ENCODE measurements at regions not wholly inside any gene's neighbourhood (a gene's known extent, or its start where the extent isn't known, plus 50 kb on each side); places are given as distances from the start of the nearest gene placed in this dataset.

DNA sequence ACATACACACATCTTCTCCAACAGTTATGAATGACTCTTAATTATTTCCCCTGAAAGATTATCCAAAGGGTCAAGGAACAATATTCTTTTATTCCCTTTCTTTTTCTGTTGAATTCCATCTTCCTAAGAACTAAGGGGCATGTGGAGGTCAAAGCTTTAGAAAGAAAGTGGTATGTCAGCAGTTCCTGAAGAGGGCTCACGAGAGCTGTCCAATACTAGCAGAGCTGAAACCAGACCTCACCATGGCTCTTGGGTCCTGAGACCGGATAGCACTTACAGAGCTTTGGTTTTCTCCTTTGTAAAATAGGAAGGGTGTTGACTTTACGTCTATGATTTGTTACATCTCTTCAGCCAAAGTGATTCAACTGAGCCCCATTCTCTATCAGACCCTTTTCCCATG is 109.8 kb upstream of the FREM2 start:
- Histone ChIP-seq H3K27ac (no peak overlapping the region), H3K4me1 (replicated peaks in 1 of 2) (no peaks in the 10 kb centered on the region), H3K4me3 (no peak overlapping the region)
- 0 to 100% (median 58%) methylated on average over 1 to 3 of the region's 3 CpGs; no CpG with 5 or more reads in 2 of the 10 experiments for WGBS, 10 experiments
- ATAC-seq (replicated peaks in 6 of 8), result peak in 3 of 8 experiments; percentile 35 to 74 (median 69)
- in situ Hi-C loops (cut with MboI; ENCODE audit: low pct_unique_long_range_greater_than_20kb in 2 of 9, low sequenced_read_pairs in 9 of 9, unreplicated experiment in 9 of 9), result loop anchor here in 1 of 9 experiments (25.0 kb wide), 1 partner anchor 185 kb away; no protein-coding TSS in a partner anchor

DNA sequence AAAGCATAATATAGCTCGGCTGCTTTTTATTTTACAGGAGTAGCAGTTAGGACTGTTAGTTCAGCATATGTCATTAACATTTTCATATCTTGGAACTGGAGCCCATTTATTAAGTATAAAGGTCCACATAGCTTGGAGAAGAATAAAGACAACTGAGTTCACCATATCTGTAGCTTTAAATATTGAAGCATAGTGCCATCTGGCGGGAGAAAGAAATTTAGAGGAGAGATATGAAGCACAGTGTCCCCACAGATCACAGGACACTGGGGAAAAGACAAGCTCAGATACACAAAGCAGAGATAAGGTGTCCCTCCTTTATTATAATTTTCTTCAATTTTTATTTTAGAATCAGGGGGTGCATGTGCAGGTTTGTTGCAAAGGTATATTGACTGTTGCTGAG is 104.7 kb upstream of the FREM2 start:
- in situ Hi-C loops (cut with MboI; ENCODE audit: low pct_unique_long_range_greater_than_20kb in 2 of 9, low sequenced_read_pairs in 9 of 9, unreplicated experiment in 9 of 9), result loop anchor here in 1 of 9 experiments (25.0 kb wide), 1 partner anchor 180 kb away; no protein-coding TSS in a partner anchor
- WGBS, 10 experiments, result 0 to 63% (median 16%) methylated on average over 1 to 2 of the region's 2 CpGs

DNA sequence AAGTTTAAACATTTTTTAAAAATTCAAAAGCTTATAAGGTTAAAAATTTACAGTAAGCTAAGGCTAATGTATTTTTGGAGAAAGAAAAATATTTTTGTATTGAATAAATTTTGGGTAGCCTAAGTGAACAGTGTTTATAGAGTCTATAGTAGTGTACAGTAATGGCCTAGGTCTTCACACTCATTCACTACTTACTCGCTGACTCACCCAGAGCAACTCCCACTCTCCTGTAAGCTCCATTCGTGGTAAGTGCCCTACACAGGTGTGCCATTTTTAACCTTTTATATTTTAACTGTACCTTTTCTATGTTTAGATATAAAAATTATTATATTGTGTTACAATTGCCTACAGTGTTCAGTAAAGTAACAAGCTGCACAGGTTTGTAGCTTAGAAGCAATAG is 96.6 kb upstream of the FREM2 start:
- no peak for ATAC-seq (replicated peaks in 6 of 8)
- Histone ChIP-seq H3K4me1 (replicated peaks in 1 of 2) (no peaks in the 10 kb centered on the region), H3K4me3 (no peak overlapping the region), H3K27ac (no peak overlapping the region)
- 42 to 100% (median 67%) methylated on average over 1 to 2 of the region's 2 CpGs; no CpG with 5 or more reads in 3 of the 10 experiments for WGBS, 10 experiments
- in situ Hi-C loops (cut with MboI; ENCODE audit: low pct_unique_long_range_greater_than_20kb in 2 of 9, low sequenced_read_pairs in 9 of 9, unreplicated experiment in 9 of 9), result loop anchor here in 1 of 9 experiments (25.0 kb wide), 1 partner anchor 172 kb away; no protein-coding TSS in a partner anchor

More for the DNA sequence above, 104.7 kb upstream of the FREM2 start:
- H3K4me1 ChIP-seq (replicated peaks in 1 of 2), result no peaks in the 10 kb centered on the region
- H3K4me3 ChIP-seq, result no peak overlapping the region
- no peak overlapping the region for H3K27ac ChIP-seq
- ATAC-seq (replicated peaks in 6 of 8), result peak; percentile 61 to 93 (median 85)

DNA sequence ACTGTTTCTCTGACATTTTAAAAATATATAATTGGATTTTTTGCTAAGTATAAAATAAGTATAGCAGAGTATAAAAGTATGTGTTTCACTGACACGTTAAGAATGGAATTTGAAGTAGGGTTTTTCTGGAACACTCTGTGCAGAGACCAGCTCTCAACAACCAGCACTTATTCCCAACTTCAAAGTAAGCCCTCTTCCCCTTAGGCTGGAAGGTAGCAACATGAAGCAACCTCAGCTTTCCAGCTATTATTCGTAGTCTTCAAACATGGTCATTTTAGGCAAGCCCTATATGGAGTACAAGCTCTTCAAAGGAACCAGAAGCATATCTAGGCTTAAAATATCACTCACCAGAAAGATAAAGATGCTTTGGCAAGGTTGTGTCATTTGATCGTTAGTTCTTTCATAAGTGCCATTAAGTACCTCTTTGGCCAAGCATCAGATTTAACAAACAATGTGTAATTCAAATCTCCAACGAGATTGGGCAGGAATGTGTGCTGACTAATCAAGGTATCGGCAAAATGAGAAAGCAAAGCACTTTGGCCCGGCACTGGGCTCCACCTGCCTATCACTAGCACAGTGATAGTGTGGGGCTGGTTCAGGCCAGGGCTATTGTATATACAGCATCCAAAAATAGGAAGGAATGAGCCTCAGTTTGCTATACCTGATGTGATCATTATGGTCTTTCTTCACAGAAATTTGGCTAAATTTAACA is 95.9 kb upstream of the FREM2 start:
- ATAC-seq (replicated peaks in 6 of 8), result no peak
- H3K4me3 ChIP-seq, result no peak overlapping the region
- no peak overlapping the region for H3K27ac ChIP-seq
- WGBS, 10 experiments, result 0 to 100% (median 77%) methylated on average over 1 to 6 of the region's 6 CpGs; no CpG with 5 or more reads in 1 of the 10 experiments
- no peaks in the 10 kb centered on the region for H3K4me1 ChIP-seq (replicated peaks in 1 of 2)
- in situ Hi-C loops (cut with MboI; ENCODE audit: low pct_unique_long_range_greater_than_20kb in 2 of 9, low sequenced_read_pairs in 9 of 9, unreplicated experiment in 9 of 9), result loop anchor here in 1 of 9 experiments (25.0 kb wide), 1 partner anchor 171 kb away; no protein-coding TSS in a partner anchor

DNA sequence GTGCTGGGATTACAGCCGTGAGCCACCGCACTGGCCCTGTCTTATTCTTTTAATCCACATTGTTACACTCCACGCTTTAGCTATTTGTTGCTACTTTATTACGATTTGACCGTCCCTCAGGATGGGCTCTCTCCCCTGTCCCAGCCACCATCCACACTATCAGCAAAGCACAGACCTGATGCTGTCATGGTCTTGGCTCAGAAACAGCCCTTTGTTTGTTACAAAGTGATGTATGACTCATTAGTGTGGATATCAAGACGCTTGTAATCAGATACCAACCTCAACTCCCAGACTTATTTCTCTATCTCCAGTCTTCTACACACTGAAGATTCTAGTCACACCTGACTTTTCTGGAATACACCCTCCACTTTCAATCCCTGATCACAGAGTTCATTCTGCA is 84.6 kb upstream of the FREM2 start:
- ATAC-seq (replicated peaks in 6 of 8), result peak in 2 of 8 experiments; percentile 39 to 43
- Histone ChIP-seq H3K4me1 (replicated peaks in 1 of 2) (no peaks in the 10 kb centered on the region), H3K4me3 (no peak overlapping the region), H3K27ac (no peak overlapping the region)
- 67 to 100% (median 87%) methylated on average over 1 to 5 of the region's 6 CpGs; no CpG with 5 or more reads in 4 of the 10 experiments for WGBS, 10 experiments
- in situ Hi-C loops (cut with MboI; ENCODE audit: low pct_unique_long_range_greater_than_20kb in 2 of 9, low sequenced_read_pairs in 9 of 9, unreplicated experiment in 9 of 9), result no loop called here

DNA sequence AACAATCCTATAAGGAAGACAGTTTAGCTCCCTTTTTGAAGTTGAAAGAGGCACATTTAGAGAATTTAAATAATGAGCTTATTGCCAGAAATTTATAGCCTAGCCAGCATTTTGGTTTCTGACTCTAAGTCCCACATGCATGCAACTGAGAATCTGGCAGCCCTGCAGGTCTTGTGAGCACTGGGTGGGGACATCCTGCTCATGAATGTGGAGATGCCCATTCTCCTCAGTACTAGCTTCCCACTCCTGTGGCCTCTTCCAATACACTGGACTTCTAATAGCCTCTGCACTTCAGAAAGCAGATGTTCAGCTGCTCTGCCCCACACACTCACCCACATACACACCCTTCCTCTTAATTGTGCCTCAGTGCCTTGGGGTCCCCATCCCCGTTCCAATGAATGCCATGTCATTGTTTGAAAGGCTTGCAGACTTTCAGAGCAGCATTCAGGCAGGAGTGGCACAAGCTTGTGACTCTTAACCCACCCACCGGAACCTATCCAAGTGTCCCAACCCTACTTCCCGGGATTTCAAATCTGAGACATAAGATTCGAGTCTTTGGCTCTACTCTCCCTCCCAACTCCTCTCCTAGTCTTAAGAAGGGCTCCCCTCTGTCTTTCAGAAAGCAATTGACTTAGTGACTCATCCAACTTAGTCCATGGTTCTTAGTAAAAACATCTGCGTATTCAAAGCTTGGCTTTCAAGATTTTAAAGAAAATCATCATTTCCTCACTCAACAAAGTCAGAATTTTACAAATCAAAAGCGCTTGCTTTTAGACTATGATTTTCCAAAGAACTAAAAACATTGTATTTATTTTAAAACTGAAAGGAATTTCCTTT is 80.0 kb upstream of the FREM2 start:
- in situ Hi-C loops (cut with MboI; ENCODE audit: low pct_unique_long_range_greater_than_20kb in 2 of 9, low sequenced_read_pairs in 9 of 9, unreplicated experiment in 9 of 9), result no loop called here
- 4 to 100% (median 84%) methylated on average over 2 to 6 of the region's 6 CpGs for WGBS, 10 experiments
- ATAC-seq (replicated peaks in 6 of 8), result peak in 3 of 8 experiments; percentile 86 to 96 (median 96)
- H3K4me1 ChIP-seq (replicated peaks in 1 of 2), result peaks cover 6% of the 10 kb centered on the region in 2 donors
- H3K27ac ChIP-seq, result no peak overlapping the region
- no peak overlapping the region for H3K4me3 ChIP-seq

DNA sequence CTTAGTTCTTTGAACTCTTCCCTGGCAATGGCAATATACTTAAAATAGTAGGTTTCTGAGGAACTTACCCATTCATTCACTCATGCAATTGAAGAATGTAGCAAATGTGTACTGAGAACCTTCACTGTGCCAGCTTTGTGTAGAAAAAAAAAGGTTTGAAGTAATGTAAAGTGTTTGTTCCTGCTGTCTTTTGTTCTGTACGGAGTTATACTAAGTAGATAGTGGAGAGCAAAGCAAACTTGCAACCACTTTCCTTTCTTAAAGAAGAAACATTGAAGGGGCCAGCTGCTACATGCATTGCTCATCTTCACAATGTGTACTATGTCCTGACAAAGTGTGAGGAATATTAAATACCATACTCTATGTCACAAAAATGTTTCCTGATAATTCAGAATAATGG is 68.9 kb upstream of the FREM2 start:
- ATAC-seq (replicated peaks in 6 of 8), result peak in 1 of 8 experiments; percentile 71
- Histone ChIP-seq H3K4me3 (no peak overlapping the region), H3K4me1 (replicated peaks in 1 of 2) (no peaks in the 10 kb centered on the region), H3K27ac (no peak overlapping the region)
- 0 to 100% (median 82%) methylated on average over 1 of the region's 1 CpG; no CpG with 5 or more reads in 1 of the 10 experiments for WGBS, 10 experiments
- in situ Hi-C loops (cut with MboI; ENCODE audit: low pct_unique_long_range_greater_than_20kb in 2 of 9, low sequenced_read_pairs in 9 of 9, unreplicated experiment in 9 of 9), result no loop called here

DNA sequence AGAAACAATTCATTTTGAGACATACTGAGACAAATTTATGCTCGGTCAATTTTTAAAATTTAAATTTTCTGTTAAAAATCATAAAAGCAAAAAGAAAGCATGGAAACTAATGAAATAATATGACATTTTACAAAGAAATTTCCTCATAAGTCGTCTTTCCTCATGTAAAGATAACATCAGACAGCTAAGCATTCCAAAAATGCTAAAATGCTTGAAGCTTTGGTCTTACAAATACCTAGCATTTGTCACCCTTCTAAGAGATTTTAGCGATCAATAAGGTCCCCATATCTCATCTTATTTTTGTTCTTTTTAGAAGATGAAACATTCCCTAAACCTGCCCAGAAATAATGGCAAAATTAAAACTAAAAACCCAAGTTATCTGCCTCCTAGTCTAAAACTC is 68.5 kb upstream of the FREM2 start:
- ATAC-seq (replicated peaks in 6 of 8), result no peak
- 19 to 92% (median 77%) methylated on average over 2 to 3 of the region's 3 CpGs for WGBS, 10 experiments
- Histone ChIP-seq H3K4me3 (no peak overlapping the region), H3K27ac (no peak overlapping the region), H3K4me1 (replicated peaks in 1 of 2) (no peaks in the 10 kb centered on the region)
- in situ Hi-C loops (cut with MboI; ENCODE audit: low pct_unique_long_range_greater_than_20kb in 2 of 9, low sequenced_read_pairs in 9 of 9, unreplicated experiment in 9 of 9), result no loop called here

DNA sequence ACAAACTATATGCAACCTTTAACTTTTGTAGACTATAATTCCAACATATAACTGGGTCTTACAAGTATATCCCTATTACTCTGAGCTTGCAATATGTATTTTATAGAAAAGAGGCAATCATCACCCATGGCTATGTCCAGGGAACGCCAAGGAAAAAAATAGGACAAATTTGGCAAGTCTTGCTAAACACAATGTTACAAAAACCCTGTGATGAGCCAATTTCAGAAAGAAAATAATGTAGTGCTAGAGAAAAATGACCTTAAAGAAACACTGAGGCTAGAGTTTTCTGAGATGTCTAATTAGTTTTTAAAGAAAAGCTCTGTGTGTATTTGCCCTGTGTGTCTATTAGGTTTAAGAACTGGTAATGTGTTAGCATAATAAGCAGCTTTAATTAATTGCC is 68.0 kb upstream of the FREM2 start:
- in situ Hi-C loops (cut with MboI; ENCODE audit: low pct_unique_long_range_greater_than_20kb in 2 of 9, low sequenced_read_pairs in 9 of 9, unreplicated experiment in 9 of 9), result no loop called here

DNA sequence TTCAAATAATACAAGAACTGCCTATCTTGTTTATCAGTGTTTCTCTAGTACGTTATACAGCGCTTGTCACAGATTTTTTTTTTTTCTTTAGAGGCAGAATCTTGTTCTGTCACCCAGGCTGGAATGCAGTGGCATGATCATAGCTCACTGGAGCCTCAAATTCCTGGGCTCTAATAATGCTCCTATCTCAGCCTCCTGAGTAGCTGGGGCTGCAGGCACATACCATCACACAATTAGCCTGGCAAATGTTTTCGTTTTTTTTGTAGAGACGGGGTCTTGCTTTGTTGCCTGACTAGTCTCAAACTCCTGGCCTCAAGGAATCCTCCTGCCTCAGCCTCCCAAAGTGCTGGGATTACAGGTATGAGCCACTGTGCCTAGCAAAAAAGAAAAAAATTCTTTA is 66.0 kb upstream of the FREM2 start:
- no peak for ATAC-seq (replicated peaks in 6 of 8)
- Histone ChIP-seq H3K4me3 (no peak overlapping the region), H3K27ac (no peak overlapping the region), H3K4me1 (replicated peaks in 1 of 2) (no peaks in the 10 kb centered on the region)
- 44 to 100% (median 86%) methylated on average over 1 to 4 of the region's 4 CpGs; no CpG with 5 or more reads in 1 of the 10 experiments for WGBS, 10 experiments
- in situ Hi-C loops (cut with MboI; ENCODE audit: low pct_unique_long_range_greater_than_20kb in 2 of 9, low sequenced_read_pairs in 9 of 9, unreplicated experiment in 9 of 9), result no loop called here

More for the DNA sequence above, 68.0 kb upstream of the FREM2 start:
- Histone ChIP-seq H3K4me3 (no peak overlapping the region), H3K4me1 (replicated peaks in 1 of 2) (no peaks in the 10 kb centered on the region), H3K27ac (no peak overlapping the region)
- 20 to 100% (median 79%) methylated on average over 1 of the region's 1 CpG; no CpG with 5 or more reads in 2 of the 10 experiments for WGBS, 10 experiments
- ATAC-seq (replicated peaks in 6 of 8), result no peak

DNA sequence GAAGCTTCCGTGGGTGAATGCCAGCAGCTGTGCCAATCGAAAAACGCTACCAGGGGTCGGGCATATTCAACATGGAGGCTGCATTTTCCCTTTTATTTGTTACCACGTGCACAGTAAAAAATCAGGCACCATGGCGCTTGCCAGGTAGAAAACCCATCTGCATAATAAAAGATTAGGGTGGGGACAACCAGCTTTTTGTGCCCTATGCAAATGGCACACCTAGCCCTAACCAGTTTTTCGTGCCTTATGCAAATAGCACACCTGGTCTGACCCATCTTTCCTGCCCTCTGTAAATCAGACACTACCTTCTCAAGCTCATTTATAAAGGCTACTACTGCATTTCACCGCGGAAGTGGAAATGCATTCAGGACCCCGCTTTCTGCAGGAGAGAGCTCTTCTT is 62.1 kb upstream of the FREM2 start:
- 35 to 80% (median 57%) methylated on average over 3 to 10 of the region's 10 CpGs; no CpG with 5 or more reads in 1 of the 10 experiments for WGBS, 10 experiments
- no peak for ATAC-seq (replicated peaks in 6 of 8)
- H3K4me3 ChIP-seq, result no peak overlapping the region
- peaks cover 0 to 5% of the 10 kb centered on the region in 2 donors for H3K4me1 ChIP-seq (replicated peaks in 1 of 2)
- H3K27ac ChIP-seq, result no peak overlapping the region
- in situ Hi-C loops (cut with MboI; ENCODE audit: low pct_unique_long_range_greater_than_20kb in 2 of 9, low sequenced_read_pairs in 9 of 9, unreplicated experiment in 9 of 9), result no loop called here

DNA sequence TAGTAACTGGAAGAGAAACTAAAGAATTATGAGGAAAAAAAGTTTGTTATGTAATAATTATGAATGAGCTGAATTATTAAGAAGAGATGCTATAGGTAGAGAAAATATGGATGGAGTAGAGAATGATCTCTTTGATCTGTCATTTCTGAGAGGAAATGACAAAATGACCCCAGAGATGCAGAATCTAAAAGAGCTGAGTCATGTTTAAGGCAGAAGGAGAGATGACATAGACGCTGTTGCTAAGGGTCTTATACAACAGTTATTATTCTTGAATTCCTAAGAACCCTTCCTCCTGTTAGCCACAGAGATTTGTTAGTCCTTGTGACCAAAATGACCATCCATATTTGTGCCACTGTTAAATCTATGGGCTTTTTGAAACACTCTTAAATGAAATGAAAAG is 58.3 kb upstream of the FREM2 start:
- no peak for ATAC-seq (replicated peaks in 6 of 8)
- Histone ChIP-seq H3K4me3 (no peak overlapping the region), H3K27ac (no peak overlapping the region), H3K4me1 (replicated peaks in 1 of 2) (peaks cover 0 to 5% of the 10 kb centered on the region in 2 donors)
- 57 to 83% (median 60%) methylated on average over 1 of the region's 1 CpG; no CpG with 5 or more reads in 5 of the 10 experiments for WGBS, 10 experiments
- in situ Hi-C loops (cut with MboI; ENCODE audit: low pct_unique_long_range_greater_than_20kb in 2 of 9, low sequenced_read_pairs in 9 of 9, unreplicated experiment in 9 of 9), result no loop called here

DNA sequence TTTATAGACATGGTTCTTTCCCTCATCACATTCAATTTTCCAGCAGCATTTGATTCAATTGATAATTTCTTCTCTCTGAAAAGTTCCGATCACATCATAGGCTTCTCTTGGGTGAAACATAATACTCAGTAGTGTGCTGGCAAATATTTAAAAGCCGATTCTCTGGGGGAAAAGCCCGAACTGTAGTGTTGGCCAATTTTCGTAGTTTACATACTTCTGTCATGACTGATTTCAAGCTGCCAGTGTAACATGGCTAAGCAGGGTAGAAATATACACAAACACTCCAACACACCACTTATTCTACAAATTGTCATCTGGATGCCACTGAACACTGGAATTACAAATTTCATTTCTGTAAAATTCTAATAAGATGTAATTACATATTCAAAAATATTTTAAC is 56.1 kb upstream of the FREM2 start:
- no peak overlapping the region for H3K27ac ChIP-seq
- WGBS, 10 experiments, result 7 to 92% (median 60%) methylated on average over 1 to 4 of the region's 4 CpGs; no CpG with 5 or more reads in 2 of the 10 experiments
- H3K4me3 ChIP-seq, result no peak overlapping the region
- in situ Hi-C loops (cut with MboI; ENCODE audit: low pct_unique_long_range_greater_than_20kb in 2 of 9, low sequenced_read_pairs in 9 of 9, unreplicated experiment in 9 of 9), result no loop called here
- H3K4me1 ChIP-seq (replicated peaks in 1 of 2), result peaks cover 0 to 5% of the 10 kb centered on the region in 2 donors
- peak in 1 of 8 experiments; percentile 49 for ATAC-seq (replicated peaks in 6 of 8)
